Liver (tissue), 8 donors: ENCODE measurements at regions not wholly inside any gene's neighbourhood (a gene's known extent, or its start where the extent isn't known, plus 50 kb on each side); places are given as distances from the start of the nearest gene placed in this dataset.

ENCODE experiments used
- DNase-seq: peaks from one replicate; pipeline ENCODE4 v3.0.0-alpha.2; 2017; ENCODE audit warnings: low spot score
- H3K27ac ChIP-seq, 2 donors: one replicate each; pipeline ENCODE4 v1.7.0; 2013; ENCODE audit warnings: inconsistent platforms in 2 of 2, low read length in 2 of 2, control low read depth in 1 of 2, low read depth in 1 of 2, mild to moderate bottlenecking in 1 of 2
- H3K27me3 ChIP-seq, 4 donors: one replicate each; pipeline versions ENCODE4 v1.6.1 to v1.7.0; 2013; ENCODE audit warnings: low read length in 3 of 4, inconsistent platforms in 1 of 4, mild to moderate bottlenecking in 1 of 4, moderate library complexity in 1 of 4; ENCODE audit not compliant: control insufficient read depth in 4 of 4, insufficient read depth in 4 of 4
- H3K36me3 ChIP-seq, 4 donors: one replicate each; pipeline versions ENCODE4 v1.6.1 to v1.7.0; 2013; ENCODE audit warnings: low read length in 3 of 4, mild to moderate bottlenecking in 3 of 4, low read depth in 1 of 4, moderate library complexity in 1 of 4; ENCODE audit not compliant: control insufficient read depth in 4 of 4, insufficient read depth in 3 of 4
- H3K4me1 ChIP-seq, 4 donors: one replicate each; pipeline versions ENCODE4 v1.6.1 to v1.7.0; 2013; ENCODE audit warnings: low read length in 3 of 4, mild to moderate bottlenecking in 3 of 4, moderate library complexity in 1 of 4; ENCODE audit not compliant: control insufficient read depth in 4 of 4, insufficient read depth in 4 of 4
- H3K4me3 ChIP-seq, 3 donors: one replicate each; pipeline versions ENCODE4 v1.6.1 to v1.7.0; 2013; ENCODE audit warnings: low read length in 3 of 3, control low read depth in 1 of 3, low read depth in 1 of 3, mild to moderate bottlenecking in 1 of 3
- H3K9ac ChIP-seq, 2 donors: one replicate each; pipeline ENCODE4 v1.7.0; 2013; ENCODE audit warnings: low read length in 2 of 2, mild to moderate bottlenecking in 2 of 2, moderate library complexity in 2 of 2, control low read depth in 1 of 2, low read depth in 1 of 2
- H3K9me3 ChIP-seq, 4 donors: one replicate each; pipeline versions ENCODE4 v1.6.1 to v1.7.0; 2013; ENCODE audit warnings: low read length in 3 of 4; ENCODE audit not compliant: control insufficient read depth in 4 of 4
- CTCF ChIP-seq: fragments of 150-350 bp; IDR thresholded peaks from 2 replicates; pipeline ENCODE4 v1.5.1; 2017; ENCODE audit warnings: improper control_type of control experiment, low read depth, low read length; ENCODE audit not compliant: missing input control
- EGR1 ChIP-seq, 2 donors: IDR thresholded peaks; 2 replicates each; pipeline ENCODE4 v1.6.1; 2016 to 2018; ENCODE audit warnings: antibody characterized with exemption in 2 of 2, low read depth in 2 of 2
- FOXA1 ChIP-seq: IDR thresholded peaks from 2 replicates; pipeline ENCODE4 v1.6.1; 2016; ENCODE audit warnings: antibody characterized with exemption
- GABPA ChIP-seq, 2 donors: IDR thresholded peaks in 1 of 2; conservative IDR thresholded peaks in 1 of 2; 2 replicates each; pipeline ENCODE4 v1.6.1; 2016; ENCODE audit warnings: antibody characterized with exemption in 2 of 2, mild to moderate bottlenecking in 1 of 2, moderate library complexity in 1 of 2
- HNF4A ChIP-seq, 2 donors: conservative IDR thresholded peaks; 2 replicates each; pipeline ENCODE4 v1.6.1; 2016; ENCODE audit warnings: antibody characterized with exemption in 2 of 2, mild to moderate bottlenecking in 2 of 2
- HNF4G ChIP-seq: IDR thresholded peaks from 2 replicates; pipeline ENCODE4 v1.6.1; 2016; ENCODE audit warnings: antibody characterized with exemption
- JUND ChIP-seq, 2 donors: IDR thresholded peaks; 2 replicates each; pipeline ENCODE4 v1.6.1; 2016; ENCODE audit warnings: antibody characterized with exemption in 2 of 2
- MAX ChIP-seq: IDR thresholded peaks from 2 replicates; pipeline ENCODE4 v1.6.1; 2016; ENCODE audit warnings: antibody characterized with exemption
- NR2F2 ChIP-seq: IDR thresholded peaks from 2 replicates; pipeline ENCODE4 v1.6.1; 2016; ENCODE audit warnings: antibody characterized with exemption
- RAD21 ChIP-seq, 2 donors: IDR thresholded peaks; 2 replicates each; pipeline ENCODE4 v1.6.1; 2016; ENCODE audit warnings: antibody characterized with exemption in 2 of 2, mild to moderate bottlenecking in 2 of 2
- REST ChIP-seq: IDR thresholded peaks from 2 replicates; pipeline ENCODE4 v1.6.1; 2016; ENCODE audit warnings: antibody characterized with exemption, mild to moderate bottlenecking
- RXRA ChIP-seq, 2 donors: IDR thresholded peaks; 2 replicates each; pipeline ENCODE4 v1.6.1; 2017 to 2018; ENCODE audit warnings: antibody characterized with exemption in 2 of 2, mild to moderate bottlenecking in 1 of 2
- SP1 ChIP-seq: IDR thresholded peaks from 2 replicates; pipeline ENCODE4 v1.6.1; 2018; ENCODE audit warnings: antibody characterized with exemption, mild to moderate bottlenecking
- YY1 ChIP-seq: IDR thresholded peaks from 2 replicates; pipeline ENCODE4 v1.6.1; 2016; ENCODE audit warnings: antibody characterized with exemption, mild to moderate bottlenecking
- ZBTB33 ChIP-seq: IDR thresholded peaks from 2 replicates; pipeline ENCODE4 v1.6.1; 2016; ENCODE audit warnings: antibody characterized with exemption
- WGBS: extraction: QIAGEN DNeasy Blood & Tissue Kit; methylation state at CpG from one replicate; pipeline ENCODE4 v1.1.7; 2013; 5-methylcytosine and 5-hydroxymethylcytosine counted together
- donor health status: healthy.
- donor health status: healthy.
- donor health status: healthy.
- donor health status: healthy.
- donor health status: healthy.

GRCh38 chr9:89768650-89769071, 163.8 kb downstream of the GADD45G start:
- Histone ChIP-seq H3K27ac (no peak overlapping the region), H3K36me3 (no peaks in the 10 kb centered on the region), H3K27me3 (no peaks in the 10 kb centered on the region), H3K4me3 (no peak overlapping the region), H3K9me3 (no peaks in the 10 kb centered on the region), H3K9ac (no peak overlapping the region), H3K4me1 (no peaks in the 10 kb centered on the region)
- no peak for DNase-seq
- TF ChIP-seq HNF4G (no peak), NR2F2 (no peak), HNF4A (conservative IDR thresholded peaks at IDR 0.05) (no peak), REST (no peak), GABPA (IDR thresholded peaks at IDR 0.05 in 1 of 2, conservative IDR thresholded peaks at IDR 0.05 in 1 of 2) (no peak), EGR1 (IDR thresholded peaks at IDR 0.05; ENCODE audit: low read depth in 2 of 2) (no peak), JUND (IDR thresholded peaks at IDR 0.05) (no peak), RAD21 (IDR thresholded peaks at IDR 0.05) (no peak), CTCF (no peak), RXRA (IDR thresholded peaks at IDR 0.05) (no peak), FOXA1 (no peak), ZBTB33 (no peak), SP1 (no peak), YY1 (no peak), MAX (no peak)
- 93% methylated on average over 7 of the region's 7 CpGs for WGBS

- Histone ChIP-seq H3K9ac (no peak overlapping the region), H3K27me3 (no peaks in the 10 kb centered on the region), H3K27ac (no peak overlapping the region), H3K4me1 (no peaks in the 10 kb centered on the region), H3K4me3 (no peak overlapping the region), H3K9me3 (no peaks in the 10 kb centered on the region), H3K36me3 (no peaks in the 10 kb centered on the region)
- 80% methylated on average over 8 of the region's 8 CpGs for WGBS
- DNase-seq, result no peak
- TF ChIP-seq RXRA (IDR thresholded peaks at IDR 0.05) (no peak), ZBTB33 (no peak), HNF4G (no peak), YY1 (no peak), EGR1 (IDR thresholded peaks at IDR 0.05; ENCODE audit: low read depth in 2 of 2) (no peak), SP1 (no peak), REST (no peak), CTCF (no peak)
Observed at GRCh38 chr9:89770531-89771174, 165.8 kb downstream of the GADD45G start.
